PC-9 (cell line): ENCODE measurements at regions not wholly inside any gene's neighbourhood (a gene's known extent, or its start where the extent isn't known, plus 50 kb on each side); places are given as distances from the start of the nearest gene placed in this dataset.

Experiments
- BruUV-seq: library from RNA; stranded (reverse); fragments of 400-500 nt; replicated peaks from 2 replicates; lab custom pipeline; 2021; lab: Mats Ljungman, UMichigan
- CTCF ChIA-PET: fragments of 300-600 bp; sonication (Branson Sonifier 250); formaldehyde crosslinking; loops from one replicate; lab custom pipeline; 2022; ENCODE audit warnings: antibody characterized with exemption; lab: Charles Lee
- POLR2A ChIA-PET: fragments of 300-600 bp; sonication (Branson Sonifier 250); formaldehyde crosslinking; loops from one replicate; lab custom pipeline; 2022; ENCODE audit warnings: antibody characterized with exemption; ENCODE audit not compliant: unreplicated experiment; lab: Charles Lee
- DNase-seq, 2 experiments: peaks; one replicate each; pipeline versions ENCODE4 v3.0.0 to v3.0.0-alpha.2; 2015 to 2022; ENCODE audit warnings: mixed read lengths in 1 of 2
- H2AFZ ChIP-seq: fragments of 200-600 bp; sonication (generic); 2 replicates; pipeline ENCODE4 v1.8.1; 2017; ENCODE audit warnings: antibody characterized with exemption
- H3F3A ChIP-seq: fragments of 200-600 bp; sonication (generic); 2 replicates; pipeline ENCODE4 v1.8.1; 2017; ENCODE audit warnings: antibody characterized with exemption, mild to moderate bottlenecking, low read depth; ENCODE audit not compliant: insufficient read depth
- H3K27ac ChIP-seq: fragments of 200-600 bp; sonication (generic); 2 replicates; pipeline ENCODE4 v1.6.1; 2016; ENCODE audit warnings: mixed run types
- H3K27me3 ChIP-seq: fragments of 200-600 bp; sonication (generic); 2 replicates; pipeline ENCODE4 v1.6.1; 2016; ENCODE audit warnings: low read depth, mixed run types; ENCODE audit not compliant: insufficient read depth
- H3K36me3 ChIP-seq: fragments of 200-600 bp; sonication (generic); 2 replicates; pipeline ENCODE4 v1.6.1; 2016; ENCODE audit warnings: low read depth, mixed run types
- H3K4me1 ChIP-seq: fragments of 200-600 bp; sonication (generic); replicated peaks from 2 replicates; pipeline ENCODE4 v1.6.1; 2016; ENCODE audit warnings: mixed run types; ENCODE audit not compliant: insufficient read depth
- H3K4me2 ChIP-seq: fragments of 200-600 bp; sonication (generic); 2 replicates; pipeline ENCODE4 v1.6.1; 2017; ENCODE audit warnings: mixed run types
- H3K4me3 ChIP-seq: fragments of 200-600 bp; sonication (generic); 2 replicates; pipeline ENCODE4 v1.6.1; 2016; ENCODE audit warnings: mixed run types
- H3K79me2 ChIP-seq: fragments of 200-600 bp; sonication (generic); 2 replicates; pipeline ENCODE4 v1.6.1; 2017; ENCODE audit warnings: low read depth, mixed run types
- H3K9me2 ChIP-seq: fragments of 200-600 bp; sonication (generic); 2 replicates; pipeline ENCODE4 v1.8.1; 2017; ENCODE audit warnings: mild to moderate bottlenecking; ENCODE audit not compliant: insufficient read depth
- H3K9me3 ChIP-seq: fragments of 200-600 bp; sonication (generic); 2 replicates; pipeline ENCODE4 v1.8.1; 2016; ENCODE audit warnings: low read depth; ENCODE audit not compliant: insufficient read depth
- H4K20me1 ChIP-seq: fragments of 200-600 bp; sonication (generic); 2 replicates; pipeline ENCODE4 v1.8.1; 2017; ENCODE audit not compliant: insufficient read depth
- EZH2 ChIP-seq: fragments of 200-600 bp; sonication (generic); IDR thresholded peaks from 2 replicates; pipeline ENCODE4 v1.8.0; 2017; ENCODE audit warnings: antibody characterized with exemption, low read depth
- intact Hi-C: fragments of 100-400 bp; cut with micrococcal nuclease; formaldehyde crosslinking; loops from one replicate; pipeline ENCODE4 v1.10.0; 2022; ENCODE audit not compliant: unreplicated experiment
- TF ChIP-seq, protein P1 (sequence below): fragments of 200-600 bp; sonication (generic); conservative IDR thresholded peaks from 2 replicates; pipeline ENCODE4 v1.6.1; 2017; ENCODE audit warnings: mixed run types, antibody characterized with exemption, mild to moderate bottlenecking, moderate library complexity

DNA sequence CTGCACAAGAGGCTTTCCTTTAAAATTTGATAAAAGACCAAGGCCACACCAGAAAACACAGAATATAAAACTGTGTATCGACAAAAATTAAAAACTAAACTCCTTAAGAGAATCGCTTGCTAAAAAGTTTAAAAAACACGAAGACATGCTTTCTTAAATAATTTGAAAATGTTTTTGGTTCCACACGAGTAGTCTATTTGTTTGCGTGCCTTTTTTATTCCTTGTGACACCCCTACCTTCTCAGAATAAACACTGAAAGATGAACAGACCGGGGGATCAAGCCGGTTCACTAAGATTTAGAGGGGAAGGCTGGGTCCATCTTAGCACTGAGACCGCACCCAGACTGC is 256.4 kb upstream of the STARD13 start:
- POLR2A ChIA-PET: no interaction called here
- intact Hi-C loops: loop anchor here (1.0 to 10.0 kb wide), 8 partner anchors 190 to 1623 kb away; partner anchors contain the start of genes N4BP2L2 and STARD13
- peaks cover 34% of the 10 kb centered on the region for H3F3A ChIP-seq
- no peaks in the 10 kb centered on the region for H3K79me2 ChIP-seq
- H3K27ac ChIP-seq: peak overlapping the region; percentile 99
- H3K4me2 ChIP-seq: peak overlapping the region; percentile 88
- CTCF ChIA-PET: no interaction called here
- peaks cover 28% of the 10 kb centered on the region for H3K4me1 ChIP-seq
- no peaks in the 10 kb centered on the region for H3K27me3 ChIP-seq
- BruUV-seq: no TSS peak
- peak overlapping the region; percentile 74 for H3K4me3 ChIP-seq
- H3K36me3 ChIP-seq: no peaks in the 10 kb centered on the region
- H3K9me3 ChIP-seq: no peaks in the 10 kb centered on the region
- no peak for DNase-seq
- TF ChIP-seq EZH2: no peak
- TF ChIP-seq, protein P1, sequence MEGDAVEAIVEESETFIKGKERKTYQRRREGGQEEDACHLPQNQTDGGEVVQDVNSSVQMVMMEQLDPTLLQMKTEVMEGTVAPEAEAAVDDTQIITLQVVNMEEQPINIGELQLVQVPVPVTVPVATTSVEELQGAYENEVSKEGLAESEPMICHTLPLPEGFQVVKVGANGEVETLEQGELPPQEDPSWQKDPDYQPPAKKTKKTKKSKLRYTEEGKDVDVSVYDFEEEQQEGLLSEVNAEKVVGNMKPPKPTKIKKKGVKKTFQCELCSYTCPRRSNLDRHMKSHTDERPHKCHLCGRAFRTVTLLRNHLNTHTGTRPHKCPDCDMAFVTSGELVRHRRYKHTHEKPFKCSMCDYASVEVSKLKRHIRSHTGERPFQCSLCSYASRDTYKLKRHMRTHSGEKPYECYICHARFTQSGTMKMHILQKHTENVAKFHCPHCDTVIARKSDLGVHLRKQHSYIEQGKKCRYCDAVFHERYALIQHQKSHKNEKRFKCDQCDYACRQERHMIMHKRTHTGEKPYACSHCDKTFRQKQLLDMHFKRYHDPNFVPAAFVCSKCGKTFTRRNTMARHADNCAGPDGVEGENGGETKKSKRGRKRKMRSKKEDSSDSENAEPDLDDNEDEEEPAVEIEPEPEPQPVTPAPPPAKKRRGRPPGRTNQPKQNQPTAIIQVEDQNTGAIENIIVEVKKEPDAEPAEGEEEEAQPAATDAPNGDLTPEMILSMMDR: no peak
- H2AFZ ChIP-seq: peak overlapping the region; percentile 80
- no peaks in the 10 kb centered on the region for H4K20me1 ChIP-seq
- H3K9me2 ChIP-seq: no peaks in the 10 kb centered on the region

DNA sequence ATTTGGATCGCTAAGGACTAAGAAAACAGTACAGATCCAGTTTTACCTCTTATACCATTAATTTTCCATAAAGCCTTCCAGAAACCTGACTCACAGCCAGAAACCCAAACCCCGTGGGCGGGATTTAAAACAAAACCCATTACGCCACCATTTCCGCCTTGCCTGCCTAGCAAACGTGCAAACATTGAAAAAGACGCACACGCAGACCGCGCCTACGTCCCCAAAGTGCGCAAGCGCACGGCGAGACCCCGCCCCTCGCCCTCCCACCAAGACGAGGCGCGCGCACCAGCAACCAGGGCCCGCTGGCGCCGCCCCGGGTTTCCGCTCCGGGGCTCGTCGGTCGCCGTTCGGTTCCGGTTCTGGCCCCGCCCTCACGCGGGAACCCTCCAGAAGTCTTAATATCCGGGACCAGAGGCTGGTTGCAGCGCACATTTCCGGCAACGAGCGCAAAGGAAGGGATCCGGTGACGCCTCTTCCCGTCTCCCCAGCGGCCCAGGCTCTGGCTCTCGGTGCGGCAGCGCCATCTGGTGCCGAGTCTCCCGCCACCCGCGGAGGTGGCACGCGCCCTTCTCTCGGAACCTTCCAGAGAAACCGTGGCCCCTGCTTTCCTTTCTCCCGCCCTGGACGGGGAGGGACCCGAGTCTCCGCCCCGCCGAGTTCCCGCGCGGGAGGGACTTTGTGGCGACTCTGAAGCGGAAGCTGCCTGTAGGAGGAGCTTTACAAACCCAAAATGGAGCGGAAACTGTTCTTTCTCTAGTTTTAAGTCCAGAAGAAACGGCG is 256.9 kb upstream of the STARD13 start:
- BruUV-seq: no TSS peak
- intact Hi-C loops: loop anchor here (1.0 to 10.0 kb wide), 9 partner anchors 181 to 1622 kb away; partner anchors contain the start of genes N4BP2L2 and STARD13
- no peak for TF ChIP-seq EZH2
- TF ChIP-seq, protein P1: peak; percentile 76

DNA sequence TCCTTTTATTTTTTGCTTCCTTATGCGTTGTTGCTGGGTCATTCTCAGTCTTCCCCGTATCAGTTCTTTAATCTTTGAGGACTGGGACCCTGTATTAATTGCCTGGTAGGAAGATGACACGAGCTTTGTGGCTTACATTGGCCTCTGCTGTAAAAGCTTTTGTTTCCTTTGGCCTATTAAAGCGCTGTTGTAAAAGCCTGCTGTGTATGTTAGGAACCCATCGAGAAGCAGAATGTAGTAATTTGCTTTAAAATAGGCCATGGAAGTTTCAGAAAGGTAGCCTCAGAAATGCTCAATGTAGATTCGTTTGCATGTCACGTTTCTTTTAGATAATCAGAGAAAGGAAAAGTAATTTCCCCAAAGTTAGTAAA is 257.5 kb upstream of the STARD13 start:
- no peaks in the 10 kb centered on the region for H3K9me2 ChIP-seq
- H3K4me1 ChIP-seq: peaks cover 28% of the 10 kb centered on the region
- peak overlapping the region; percentile 73 for H3K4me3 ChIP-seq
- peak overlapping the region; percentile 89 for H3K4me2 ChIP-seq
- no peak for DNase-seq
- H3K27me3 ChIP-seq: no peaks in the 10 kb centered on the region
- ChIA-PET CTCF (interaction anchor here (0.6 to 1.5 kb wide), 4 partner anchors 181 to 1632 kb away, joined by 3 to 4 read pairs (median 3); no protein-coding TSS in a partner anchor), POLR2A (interaction anchor here (0.6 to 0.7 kb wide), 3 partner anchors 95 to 325 kb away, joined by 3 to 6 read pairs (median 4); no protein-coding TSS in a partner anchor)
- H3K27ac ChIP-seq: peak overlapping the region; percentile 99
- no peaks in the 10 kb centered on the region for H3K79me2 ChIP-seq
- H4K20me1 ChIP-seq: no peaks in the 10 kb centered on the region
- H2AFZ ChIP-seq: peak overlapping the region; percentile 94
- no peaks in the 10 kb centered on the region for H3K9me3 ChIP-seq
- no peaks in the 10 kb centered on the region for H3K36me3 ChIP-seq
- TF ChIP-seq, protein P1: no peak
- no peak for TF ChIP-seq EZH2
- H3F3A ChIP-seq: peaks cover 34% of the 10 kb centered on the region
- intact Hi-C loops: loop anchor here (1.0 to 10.0 kb wide), 5 partner anchors 180 to 1622 kb away; partner anchors contain the start of gene N4BP2L2
- BruUV-seq: no TSS peak

More for the DNA sequence above, 256.9 kb upstream of the STARD13 start:
- ChIA-PET CTCF (interaction anchor here (0.6 kb wide), 3 partner anchors 485 to 1631 kb away, joined by 3 to 4 read pairs (median 3); no protein-coding TSS in a partner anchor), POLR2A (interaction anchor here (0.6 to 0.7 kb wide), 3 partner anchors 95 to 324 kb away, joined by 3 to 6 read pairs (median 4); no protein-coding TSS in a partner anchor)
- DNase-seq: peak; percentile 95 to 96
- no peaks in the 10 kb centered on the region for H3K9me3 ChIP-seq
- no peaks in the 10 kb centered on the region for H3K79me2 ChIP-seq
- no peaks in the 10 kb centered on the region for H3K36me3 ChIP-seq
- peak overlapping the region; percentile 89 for H3K4me2 ChIP-seq
- H3K27ac ChIP-seq: peak overlapping the region; percentile 99
- H3K9me2 ChIP-seq: no peaks in the 10 kb centered on the region
- H3F3A ChIP-seq: peaks cover 34% of the 10 kb centered on the region
- no peaks in the 10 kb centered on the region for H3K27me3 ChIP-seq
- peak overlapping the region; percentile 74 for H3K4me3 ChIP-seq
- H2AFZ ChIP-seq: peak overlapping the region; percentile 94
- H4K20me1 ChIP-seq: no peaks in the 10 kb centered on the region
- H3K4me1 ChIP-seq: peaks cover 28% of the 10 kb centered on the region
